ENCODE measurements at regions not wholly inside any gene's neighbourhood (a gene's known extent, or its start where the extent isn't known, plus 50 kb on each side); places are given as distances from the start of the nearest gene placed in this dataset.

DNA sequence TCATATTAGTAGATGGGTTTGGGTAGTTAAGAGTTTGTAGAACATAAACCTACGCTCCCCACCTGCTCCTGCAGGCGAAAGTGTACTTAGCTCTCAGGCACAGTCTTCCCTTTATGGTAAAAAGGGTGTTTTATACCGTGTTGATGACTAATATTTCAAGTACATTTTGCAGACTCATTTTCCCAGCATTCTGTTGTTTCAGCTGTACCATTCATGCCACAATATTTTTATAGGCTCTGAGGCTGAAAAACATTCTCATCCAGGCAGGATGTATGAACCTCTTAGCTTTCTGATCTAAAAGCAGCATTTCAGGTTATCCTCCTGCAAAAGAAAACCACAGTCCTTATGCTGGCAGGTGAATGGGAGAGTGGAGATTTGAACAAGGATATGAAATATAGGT is 231.4 kb downstream of the NR2F1-AS1 start:
- TF ChIP-seq EZH2 (IDR thresholded peaks at IDR 0.05; ENCODE audit: low read length, missing control alignments): no peak
- TF ChIP-seq, protein P1, sequence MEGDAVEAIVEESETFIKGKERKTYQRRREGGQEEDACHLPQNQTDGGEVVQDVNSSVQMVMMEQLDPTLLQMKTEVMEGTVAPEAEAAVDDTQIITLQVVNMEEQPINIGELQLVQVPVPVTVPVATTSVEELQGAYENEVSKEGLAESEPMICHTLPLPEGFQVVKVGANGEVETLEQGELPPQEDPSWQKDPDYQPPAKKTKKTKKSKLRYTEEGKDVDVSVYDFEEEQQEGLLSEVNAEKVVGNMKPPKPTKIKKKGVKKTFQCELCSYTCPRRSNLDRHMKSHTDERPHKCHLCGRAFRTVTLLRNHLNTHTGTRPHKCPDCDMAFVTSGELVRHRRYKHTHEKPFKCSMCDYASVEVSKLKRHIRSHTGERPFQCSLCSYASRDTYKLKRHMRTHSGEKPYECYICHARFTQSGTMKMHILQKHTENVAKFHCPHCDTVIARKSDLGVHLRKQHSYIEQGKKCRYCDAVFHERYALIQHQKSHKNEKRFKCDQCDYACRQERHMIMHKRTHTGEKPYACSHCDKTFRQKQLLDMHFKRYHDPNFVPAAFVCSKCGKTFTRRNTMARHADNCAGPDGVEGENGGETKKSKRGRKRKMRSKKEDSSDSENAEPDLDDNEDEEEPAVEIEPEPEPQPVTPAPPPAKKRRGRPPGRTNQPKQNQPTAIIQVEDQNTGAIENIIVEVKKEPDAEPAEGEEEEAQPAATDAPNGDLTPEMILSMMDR (conservative IDR thresholded peaks at IDR 0.05 in 1 of 2, IDR thresholded peaks at IDR 0.05 in 1 of 2; ENCODE audit: low read depth in 1 of 2, low read length in 2 of 2): no peak

Data from fibroblast of lung (primary cell).